Fibroblast of lung (primary cell): ENCODE measurements at regions not wholly inside any gene's neighbourhood (a gene's known extent, or its start where the extent isn't known, plus 50 kb on each side); places are given as distances from the start of the nearest gene placed in this dataset.
A peak's percentile ranks its signal among the peaks of the same experiment; 100 is the strongest.

Source experiments
- DNase-seq, 2 donors: peaks; one replicate each; pipeline versions ENCODE4 v3.0.0 to v3.0.0-alpha.2; 2010; ENCODE audit warnings: low read depth in 2 of 2
- H2AFZ ChIP-seq: 2 replicates; pipeline ENCODE4 v1.5.1; 2012; ENCODE audit warnings: low read length, control low read depth, inconsistent platforms
- H3K27ac ChIP-seq: 2 replicates; pipeline ENCODE4 v1.5.1; 2011; ENCODE audit warnings: low read length, control low read depth; ENCODE audit not compliant: insufficient read depth
- H3K27me3 ChIP-seq: 2 replicates; pipeline ENCODE4 v1.5.1; 2011; ENCODE audit warnings: mild to moderate bottlenecking, low read length; ENCODE audit not compliant: control insufficient read depth, insufficient read depth
- H3K36me3 ChIP-seq: 2 replicates; pipeline ENCODE4 v1.5.1; 2011; ENCODE audit warnings: low read length; ENCODE audit not compliant: control insufficient read depth, insufficient read depth
- H3K4me1 ChIP-seq: 2 replicates; pipeline ENCODE4 v1.5.1; 2011; ENCODE audit warnings: low read length; ENCODE audit not compliant: control insufficient read depth, insufficient read depth; ENCODE audit errors: extremely low read depth
- H3K4me2 ChIP-seq: 2 replicates; pipeline ENCODE4 v1.5.1; 2011; ENCODE audit warnings: low read length, control low read depth; ENCODE audit not compliant: insufficient read depth; ENCODE audit errors: extremely low read depth
- H3K4me3 ChIP-seq, 4 experiments: fragments of 200-600 bp in 1 of 4; sonication (generic) in 1 of 4; replicated peaks in 1 of 4; 2 replicates each; pipeline ENCODE4 v1.5.1; 2011 to 2016; ENCODE audit warnings: low read length in 4 of 4, low read depth in 3 of 4, mild to moderate bottlenecking in 3 of 4, control low read depth in 2 of 4, inconsistent platforms in 1 of 4, mixed read lengths in 1 of 4; ENCODE audit not compliant: insufficient read depth in 1 of 4; ENCODE audit errors: control extremely low read depth in 1 of 4
- H3K79me2 ChIP-seq: 2 replicates; pipeline ENCODE4 v1.5.1; 2012; ENCODE audit warnings: mild to moderate bottlenecking, low read length, inconsistent platforms; ENCODE audit not compliant: control insufficient read depth, insufficient read depth
- H3K9ac ChIP-seq: 2 replicates; pipeline ENCODE4 v1.5.1; 2011; ENCODE audit warnings: mild to moderate bottlenecking, low read length, control low read depth; ENCODE audit not compliant: insufficient read depth
- H3K9me3 ChIP-seq: 2 replicates; pipeline ENCODE4 v1.5.1; 2012; ENCODE audit warnings: low read depth, low read length; ENCODE audit not compliant: control insufficient read depth, insufficient read depth
- H4K20me1 ChIP-seq: 2 replicates; pipeline ENCODE4 v1.5.1; 2011; ENCODE audit warnings: low read length; ENCODE audit not compliant: control insufficient read depth, insufficient read depth; ENCODE audit errors: extremely low read depth
- CTCF ChIP-seq, 2 donors: IDR thresholded peaks in 1 of 2; conservative IDR thresholded peaks in 1 of 2; 1 replicate in 1 of 2; 2 replicates in 1 of 2; pipeline ENCODE4 v1.5.1; 2011 to 2012; ENCODE audit warnings: low read length in 2 of 2, control low read depth in 1 of 2, inconsistent platforms in 1 of 2, low read depth in 1 of 2, mild to moderate bottlenecking in 1 of 2
- EZH2 ChIP-seq: IDR thresholded peaks from 2 replicates; pipeline ENCODE4 v1.5.1; 2012; ENCODE audit warnings: low read length, control low read depth, mild to moderate bottlenecking; ENCODE audit errors: missing control alignments

- Histone ChIP-seq H3K27me3 (no peaks in the 10 kb centered on the region), H3K9me3 (no peaks in the 10 kb centered on the region), H3K4me2 (no peak overlapping the region), H4K20me1 (no peaks in the 10 kb centered on the region), H2AFZ (no peak overlapping the region), H3K27ac (no peak overlapping the region), H3K9ac (no peak overlapping the region), H3K4me3 (no peak overlapping the region), H3K79me2 (no peaks in the 10 kb centered on the region), H3K36me3 (no peaks in the 10 kb centered on the region), H3K4me1 (no peaks in the 10 kb centered on the region)
- peak; percentile 2 to 7 for DNase-seq
- TF ChIP-seq EZH2 (no peak), CTCF (conservative IDR thresholded peaks at IDR 0.05 in 1 of 2, IDR thresholded peaks at IDR 0.05 in 1 of 2; ENCODE audit: low read depth in 1 of 2, low read length in 2 of 2) (no peak)
Measured at GRCh38 chr1:188228623-188229022, 1399.9 kb downstream of the PLA2G4A start.

- H2AFZ ChIP-seq, result no peak overlapping the region
- H3K9me3 ChIP-seq, result no peaks in the 10 kb centered on the region
- no peak overlapping the region for H3K4me2 ChIP-seq
- no peaks in the 10 kb centered on the region for H3K79me2 ChIP-seq
- H3K4me1 ChIP-seq, result no peaks in the 10 kb centered on the region
- no peak for TF ChIP-seq EZH2
- no peak for TF ChIP-seq CTCF (conservative IDR thresholded peaks at IDR 0.05 in 1 of 2, IDR thresholded peaks at IDR 0.05 in 1 of 2; ENCODE audit: low read depth in 1 of 2, low read length in 2 of 2)
- no peak overlapping the region for H3K9ac ChIP-seq
- no peak overlapping the region for H3K4me3 ChIP-seq
- peak; percentile 26 to 75 for DNase-seq
- H3K27me3 ChIP-seq, result no peaks in the 10 kb centered on the region
- no peaks in the 10 kb centered on the region for H3K36me3 ChIP-seq
- no peaks in the 10 kb centered on the region for H4K20me1 ChIP-seq
- no peak overlapping the region for H3K27ac ChIP-seq
Measured at GRCh38 chr1:188237573-188238348, 1409.0 kb downstream of the PLA2G4A start.

GRCh38 chr1:188240772-188241406, 1412.1 kb downstream of the PLA2G4A start:
- no peak for TF ChIP-seq CTCF (conservative IDR thresholded peaks at IDR 0.05 in 1 of 2, IDR thresholded peaks at IDR 0.05 in 1 of 2; ENCODE audit: low read depth in 1 of 2, low read length in 2 of 2)
- no peak for TF ChIP-seq EZH2
- Histone ChIP-seq H3K36me3 (no peaks in the 10 kb centered on the region), H3K4me3 (no peak overlapping the region), H3K27ac (no peak overlapping the region), H3K4me2 (no peak overlapping the region), H3K4me1 (no peaks in the 10 kb centered on the region), H2AFZ (no peak overlapping the region), H4K20me1 (no peaks in the 10 kb centered on the region), H3K79me2 (no peaks in the 10 kb centered on the region), H3K9me3 (no peaks in the 10 kb centered on the region), H3K27me3 (no peaks in the 10 kb centered on the region), H3K9ac (no peak overlapping the region)
- DNase-seq, result no peak
